ENCODE measurements at regions not wholly inside any gene's neighbourhood (a gene's known extent, or its start where the extent isn't known, plus 50 kb on each side); places are given as distances from the start of the nearest gene placed in this dataset.
A peak's percentile ranks its signal among the peaks of the same experiment; 100 is the strongest.
"Not testable (repeated sequence)": the region's sequence is repeated elsewhere in the genome, so short reads cannot be mapped to it uniquely, and the experiment has no call there.

DNA sequence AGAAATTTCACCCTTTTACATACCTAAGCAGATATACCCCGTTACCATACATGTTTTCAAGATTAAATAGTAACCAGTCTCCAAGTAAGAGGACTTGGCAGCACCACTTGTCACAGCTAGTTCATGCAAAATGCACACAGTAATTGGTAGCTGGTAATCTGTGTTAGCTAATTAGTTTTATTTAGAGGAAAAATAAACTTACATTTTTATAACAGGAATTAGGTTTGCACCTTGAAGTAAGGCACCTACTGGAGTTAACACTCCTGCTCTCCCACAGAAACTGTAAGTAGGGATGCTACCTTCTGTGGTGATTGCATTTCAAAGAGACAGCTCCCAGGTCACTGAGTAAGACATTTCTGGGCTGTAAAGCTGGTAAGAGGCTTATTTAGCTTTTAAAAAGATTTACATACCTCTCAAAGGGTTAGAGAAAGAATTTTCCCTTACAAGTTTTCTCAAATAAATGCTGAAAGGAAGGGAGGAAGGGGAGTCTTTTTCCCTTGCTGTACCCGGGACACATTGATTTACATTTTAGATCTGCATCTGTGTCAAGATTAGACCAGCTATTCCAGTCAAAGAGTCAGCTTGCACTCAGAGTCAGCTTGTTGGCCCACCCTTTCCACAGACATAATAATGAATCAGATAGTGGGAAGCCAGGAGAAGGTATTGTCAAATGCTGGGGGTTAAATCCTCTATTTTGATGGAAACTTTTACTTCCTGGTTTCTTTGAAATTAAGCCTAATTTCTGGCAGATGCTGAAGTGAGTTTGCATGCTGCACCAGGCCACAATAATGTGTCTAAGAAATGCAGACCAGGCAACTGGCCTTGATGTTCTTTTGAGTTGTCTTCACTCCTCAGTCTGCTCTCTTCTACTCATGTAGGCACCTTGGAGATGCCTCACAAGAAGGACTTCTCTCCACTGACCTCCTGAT lies 77.6 kb upstream of the CHD2 start:
- no peak for DNase-seq (ENCODE audit: low read depth in 2 of 2)

DNA sequence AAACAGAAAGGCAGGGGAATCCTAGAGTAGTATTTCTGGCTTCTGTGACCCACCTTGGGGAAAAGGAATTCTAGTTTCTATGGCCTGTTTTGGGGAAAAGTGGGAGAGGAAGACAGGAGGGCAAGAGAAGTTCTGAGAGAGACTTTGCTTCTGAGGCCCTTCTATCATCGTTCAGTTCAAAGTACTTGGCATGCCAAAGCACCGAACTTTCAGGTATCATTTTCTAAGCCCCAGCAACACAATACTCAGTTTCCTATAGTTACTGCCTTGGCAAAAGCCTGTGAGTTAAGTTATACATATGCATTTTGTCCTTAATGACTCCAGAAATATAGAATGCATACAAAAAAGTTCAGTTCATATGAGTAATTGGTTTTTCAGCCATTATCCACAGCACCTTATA lies 74.1 kb upstream of the CHD2 start:
- DNase-seq (ENCODE audit: low read depth in 2 of 2), result no peak

DNA sequence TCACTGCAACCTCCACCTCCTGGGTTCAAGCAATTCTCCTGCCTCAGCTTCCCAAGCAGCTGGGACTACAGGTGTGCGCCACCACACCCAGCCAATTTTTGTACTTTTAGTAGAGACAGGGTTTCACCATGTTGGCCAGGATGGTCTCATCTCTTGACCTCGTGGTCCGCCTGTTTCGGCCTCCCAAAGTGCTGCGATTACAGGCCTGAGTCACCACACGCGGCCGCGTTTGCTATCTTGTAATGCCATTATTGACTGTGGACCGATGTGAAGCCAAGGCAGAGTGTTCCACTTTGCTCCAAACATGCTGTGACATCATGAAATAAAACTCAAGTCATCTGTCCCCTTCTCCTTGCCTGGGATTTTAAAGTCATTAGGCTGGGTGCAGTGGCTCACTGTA lies 72.1 kb upstream of the CHD2 start:
- DNase-seq (ENCODE audit: low read depth in 2 of 2), result not testable (repeated sequence)

DNA sequence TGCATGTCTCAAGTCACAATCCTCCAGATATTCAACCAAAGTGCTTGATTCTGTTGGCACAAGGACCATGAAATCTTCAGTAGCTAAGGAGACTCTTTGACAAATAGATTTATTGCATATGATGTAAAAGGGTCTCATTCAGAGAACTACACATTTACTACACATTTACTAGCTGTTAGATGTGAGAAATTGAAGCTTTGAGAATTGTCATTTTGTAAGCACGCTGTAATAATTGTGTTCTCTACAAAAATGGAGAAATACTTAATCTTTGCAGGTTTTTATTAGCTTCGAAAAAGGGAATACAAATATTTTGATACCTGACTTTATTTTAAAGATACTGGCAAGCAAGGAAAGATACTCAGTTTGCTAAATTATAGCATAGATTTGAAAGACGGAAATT lies 70.2 kb upstream of the CHD2 start:
- no peak for DNase-seq (ENCODE audit: low read depth in 2 of 2)

DNA sequence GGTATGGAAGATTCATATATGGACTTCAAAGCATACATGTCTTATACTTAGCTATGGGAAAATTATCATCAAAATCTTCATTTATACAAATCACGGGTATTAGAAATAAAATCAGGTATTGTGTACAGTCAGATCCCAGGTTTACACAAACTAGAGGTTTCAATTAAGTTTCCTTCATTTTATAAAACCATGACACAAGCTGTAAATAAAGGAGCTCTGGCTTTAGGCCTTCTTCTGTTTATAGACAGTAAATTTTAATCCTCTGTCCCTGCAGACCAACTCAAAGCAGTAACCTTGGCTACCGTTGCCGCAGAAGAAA lies 68.8 kb upstream of the CHD2 start:
- DNase-seq (ENCODE audit: low read depth in 2 of 2), result no peak

DNA sequence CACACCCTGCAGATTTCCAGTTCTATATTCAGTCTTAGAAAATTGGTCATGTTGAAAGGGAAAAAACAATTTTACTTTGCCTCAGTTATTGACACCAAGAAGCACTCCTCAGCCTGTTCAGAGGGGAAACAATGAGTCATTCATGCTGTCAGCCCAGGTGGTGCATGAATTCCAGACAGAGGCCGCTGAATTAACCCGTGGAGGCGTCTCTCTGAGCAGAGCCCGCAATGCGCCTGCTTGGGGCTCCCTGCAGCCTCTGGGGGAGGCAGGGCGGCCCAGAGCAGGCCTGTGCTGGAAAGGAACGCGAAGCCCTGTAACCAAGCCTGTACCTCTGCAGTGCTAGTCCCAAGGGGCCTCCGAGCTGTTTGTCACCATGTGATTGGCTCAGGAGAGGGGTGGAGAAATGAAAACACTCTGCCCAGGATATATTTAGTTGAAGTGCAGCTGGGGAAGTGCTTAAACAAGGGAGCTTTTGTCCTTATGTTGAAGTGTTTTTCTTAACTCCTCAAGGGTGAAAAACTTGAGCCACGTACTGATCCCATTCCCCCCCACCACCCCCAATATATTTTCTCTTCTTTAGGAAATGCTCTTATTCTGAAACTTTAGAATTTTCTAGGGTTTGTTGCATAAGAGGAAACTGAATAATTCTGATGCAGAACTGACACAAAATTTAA lies 68.3 kb upstream of the CHD2 start:
- DNase-seq (ENCODE audit: low read depth in 2 of 2), result peak; percentile 80 to 81

DNA sequence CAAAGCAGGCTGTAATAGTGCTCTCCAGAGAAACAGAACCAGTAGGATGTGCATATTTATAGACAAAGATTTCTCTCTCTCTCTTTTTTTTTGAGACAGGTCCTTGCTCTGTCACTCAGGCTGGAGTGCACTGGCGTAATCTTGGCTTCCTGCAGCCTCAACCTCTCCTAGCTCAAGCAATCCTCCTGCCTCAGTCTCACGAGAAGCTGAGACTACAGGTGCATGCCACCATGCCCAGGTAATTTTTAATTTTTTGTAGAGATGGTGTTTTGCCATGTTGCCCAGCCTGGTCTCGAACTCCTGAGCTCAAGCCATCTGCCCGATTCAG lies 67.1 kb upstream of the CHD2 start:
- DNase-seq (ENCODE audit: low read depth in 2 of 2), result no peak

DNA sequence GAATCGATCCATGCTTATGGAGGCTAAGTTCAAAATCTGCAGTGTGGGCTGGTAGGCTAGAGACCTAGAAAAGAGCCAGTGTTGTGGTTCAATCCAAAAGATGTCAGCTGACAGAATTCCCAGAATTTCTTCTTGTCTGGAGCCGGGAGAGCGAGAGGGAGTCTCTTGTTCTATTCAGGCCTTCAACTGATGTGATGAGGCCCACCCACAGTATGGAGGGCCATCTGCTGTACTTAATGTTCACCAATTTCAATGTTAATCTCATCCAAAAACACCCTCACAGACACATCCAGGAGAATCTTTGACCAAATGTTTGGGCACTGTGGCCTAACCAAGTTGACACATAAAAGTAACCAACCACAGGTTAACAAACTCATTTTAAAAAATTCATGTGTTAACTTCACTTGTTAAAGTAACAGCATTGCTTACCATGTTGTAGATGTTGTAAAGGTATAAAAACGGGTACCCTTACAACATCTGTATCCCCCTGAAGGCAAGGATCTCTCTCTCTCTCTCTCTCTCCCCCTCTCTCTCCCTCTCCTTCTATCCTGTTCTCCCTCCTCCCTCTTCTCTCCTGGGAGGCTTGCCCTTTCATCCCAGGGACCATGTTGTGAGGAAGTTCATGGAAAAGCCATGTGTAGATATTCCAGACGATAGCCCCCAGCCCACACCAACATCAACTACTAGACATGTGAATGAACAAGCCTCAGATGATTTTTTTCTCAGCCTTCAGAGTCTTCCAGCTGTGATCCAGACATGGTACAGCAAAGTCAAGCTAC lies 66.4 kb upstream of the CHD2 start:
- DNase-seq (ENCODE audit: low read depth in 2 of 2), result no peak

DNA sequence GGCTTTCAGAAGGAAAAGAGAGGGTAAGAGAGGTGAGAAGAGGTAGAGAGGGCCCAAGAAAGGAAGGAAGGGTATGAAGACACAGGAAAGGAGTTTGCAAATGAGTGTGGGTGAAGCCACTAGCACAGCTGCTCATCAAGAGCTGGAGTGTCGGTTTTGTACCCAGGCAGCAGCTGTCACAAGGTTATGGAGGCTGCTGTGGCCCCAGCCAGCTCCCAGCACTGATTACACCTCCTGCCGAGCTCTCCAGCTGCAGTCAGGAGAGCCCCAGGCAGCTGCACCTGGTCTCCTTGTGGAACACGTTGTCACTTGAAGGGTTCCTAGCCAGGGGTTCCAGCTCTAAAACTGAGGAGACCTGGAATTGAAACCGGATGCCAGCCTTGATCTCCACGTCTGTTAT lies 60.4 kb upstream of the CHD2 start:
- DNase-seq (ENCODE audit: low read depth in 2 of 2), result no peak

DNA sequence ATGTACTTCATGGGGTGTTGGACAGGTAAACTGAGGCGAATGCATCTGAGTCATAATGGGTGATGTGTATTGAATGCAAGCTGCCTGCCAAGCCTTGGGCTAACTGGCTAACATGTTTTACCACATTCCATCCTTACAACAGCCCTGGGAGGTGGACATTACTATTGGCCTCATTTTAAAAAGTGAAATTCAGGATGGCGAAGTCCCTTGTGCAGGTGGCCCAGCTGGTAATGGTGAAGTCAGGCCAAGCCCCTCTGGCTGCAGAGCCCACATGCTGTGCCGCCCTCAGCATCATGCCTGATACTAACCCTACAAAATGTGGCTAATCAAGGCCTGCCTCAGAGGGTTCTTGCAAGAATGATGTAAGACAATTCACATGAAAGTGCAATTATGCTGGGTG lies 60.0 kb upstream of the CHD2 start:
- DNase-seq (ENCODE audit: low read depth in 2 of 2), result no peak

DNA sequence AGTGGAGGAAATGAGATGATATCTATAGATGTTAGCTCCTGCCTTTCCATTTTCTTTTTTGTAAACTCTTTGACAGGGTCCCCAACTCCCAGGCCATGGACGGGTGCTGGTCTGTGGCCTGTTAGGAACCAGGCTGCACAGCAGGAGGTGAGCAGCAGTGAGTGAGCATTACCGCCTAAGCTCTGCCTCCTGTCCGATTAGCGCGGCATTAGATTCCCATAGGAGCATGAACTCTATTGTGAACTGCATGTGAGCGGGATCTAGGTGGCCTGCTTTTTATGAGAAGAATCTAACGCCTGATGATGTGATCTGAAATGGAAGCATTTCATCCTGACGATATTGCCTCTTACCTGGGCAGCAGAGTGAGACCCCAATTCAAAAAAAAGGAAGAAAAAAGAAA lies 56.8 kb upstream of the CHD2 start:
- no peak for DNase-seq (ENCODE audit: low read depth in 2 of 2)

DNA sequence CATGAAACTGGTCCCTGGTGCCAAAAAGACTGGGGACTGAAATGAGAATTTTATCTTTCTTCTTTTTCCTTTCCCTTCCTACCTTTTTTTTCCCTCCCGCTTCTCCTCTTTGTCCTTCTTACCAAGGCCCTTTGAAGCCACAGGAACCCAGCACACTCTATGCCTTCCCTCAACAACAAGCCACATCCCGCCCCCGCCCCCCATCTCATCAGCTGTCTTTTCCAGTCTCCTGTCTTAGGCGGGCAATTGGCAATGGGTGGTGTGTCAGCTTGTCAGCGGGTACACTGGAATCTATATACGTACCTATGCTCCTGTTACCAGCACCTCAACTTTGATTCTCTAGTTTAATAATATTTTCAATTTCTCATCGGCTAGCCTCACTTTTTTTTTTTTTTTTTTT lies 56.3 kb upstream of the CHD2 start:
- DNase-seq (ENCODE audit: low read depth in 2 of 2), result no peak

DNA sequence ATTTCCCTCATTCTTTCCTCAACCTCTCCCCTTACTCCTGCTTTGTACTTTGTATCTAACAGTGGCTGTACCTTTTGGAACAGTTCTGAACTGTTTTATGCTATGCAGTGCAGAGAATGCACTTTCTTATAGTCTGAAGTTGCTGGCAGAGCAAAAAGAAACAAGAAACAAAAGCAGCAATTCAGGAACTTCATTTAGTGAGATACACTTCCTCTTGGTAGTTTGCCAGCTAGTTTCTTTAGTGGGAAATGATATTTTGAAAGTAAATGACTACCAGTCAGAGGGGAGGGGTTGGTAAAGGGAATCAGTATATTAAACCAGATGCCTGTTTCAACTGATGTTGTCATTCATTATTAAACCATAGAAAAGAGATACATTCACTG lies 55.0 kb upstream of the CHD2 start:
- DNase-seq (ENCODE audit: low read depth in 2 of 2), result no peak

DNA sequence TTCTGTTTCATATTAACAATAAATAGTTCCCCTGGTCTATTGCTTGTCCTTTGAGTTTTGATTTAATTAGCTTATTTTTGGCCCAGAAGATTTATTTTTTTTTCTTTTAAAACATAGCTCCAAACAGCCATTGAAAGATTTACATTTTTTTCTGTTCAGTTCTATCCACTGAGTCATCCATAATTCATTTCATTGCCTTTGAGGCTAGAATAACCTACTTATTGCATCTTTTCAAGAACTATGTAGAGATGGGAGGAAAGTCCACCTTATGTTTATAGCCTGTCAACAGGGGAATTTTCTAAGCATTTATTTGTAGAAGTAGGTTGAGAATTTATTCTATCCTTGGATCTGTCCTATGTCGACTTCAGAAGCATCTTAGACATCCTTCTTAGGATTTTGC lies 53.4 kb upstream of the CHD2 start:
- DNase-seq (ENCODE audit: low read depth in 2 of 2), result no peak

DNA sequence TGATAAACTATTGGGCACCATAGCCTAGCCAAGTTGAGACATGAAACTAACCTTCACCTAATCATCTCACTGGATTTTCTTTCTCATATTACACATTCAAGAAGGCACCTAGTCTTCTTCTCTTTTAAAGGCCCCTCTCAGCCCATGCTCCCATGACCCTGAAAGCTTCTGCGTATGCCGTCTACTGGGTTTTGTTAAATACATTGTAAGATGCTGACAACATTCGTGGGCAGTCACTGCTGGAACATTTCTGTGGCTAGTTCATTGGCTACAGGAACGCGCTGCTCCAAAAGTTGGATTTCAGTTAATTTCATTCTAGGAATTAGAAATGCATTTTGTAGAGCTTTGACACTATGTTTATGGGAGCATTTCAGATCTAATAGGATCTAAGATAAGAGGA lies 52.3 kb upstream of the CHD2 start:
- DNase-seq (ENCODE audit: low read depth in 2 of 2), result no peak

DNA sequence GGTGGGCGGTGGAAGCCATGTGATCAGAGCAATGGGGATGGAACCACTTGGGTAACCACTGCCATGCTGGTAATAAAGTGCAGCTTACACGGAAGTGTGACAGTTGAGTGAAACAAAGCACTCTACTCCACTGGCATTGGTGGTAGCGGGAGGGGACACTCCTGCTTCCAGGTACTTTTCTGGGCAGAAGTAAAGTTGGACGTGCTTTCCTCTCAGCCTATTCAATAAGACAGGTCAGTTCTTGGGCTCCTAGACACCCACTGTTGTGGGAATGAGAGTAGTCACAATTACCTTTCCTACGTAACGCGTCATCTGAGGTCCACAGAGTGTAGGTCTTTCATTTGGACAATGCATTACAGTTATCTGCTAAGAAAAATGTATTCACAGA lies 51.7 kb upstream of the CHD2 start:
- no peak for DNase-seq (ENCODE audit: low read depth in 2 of 2)

DNA sequence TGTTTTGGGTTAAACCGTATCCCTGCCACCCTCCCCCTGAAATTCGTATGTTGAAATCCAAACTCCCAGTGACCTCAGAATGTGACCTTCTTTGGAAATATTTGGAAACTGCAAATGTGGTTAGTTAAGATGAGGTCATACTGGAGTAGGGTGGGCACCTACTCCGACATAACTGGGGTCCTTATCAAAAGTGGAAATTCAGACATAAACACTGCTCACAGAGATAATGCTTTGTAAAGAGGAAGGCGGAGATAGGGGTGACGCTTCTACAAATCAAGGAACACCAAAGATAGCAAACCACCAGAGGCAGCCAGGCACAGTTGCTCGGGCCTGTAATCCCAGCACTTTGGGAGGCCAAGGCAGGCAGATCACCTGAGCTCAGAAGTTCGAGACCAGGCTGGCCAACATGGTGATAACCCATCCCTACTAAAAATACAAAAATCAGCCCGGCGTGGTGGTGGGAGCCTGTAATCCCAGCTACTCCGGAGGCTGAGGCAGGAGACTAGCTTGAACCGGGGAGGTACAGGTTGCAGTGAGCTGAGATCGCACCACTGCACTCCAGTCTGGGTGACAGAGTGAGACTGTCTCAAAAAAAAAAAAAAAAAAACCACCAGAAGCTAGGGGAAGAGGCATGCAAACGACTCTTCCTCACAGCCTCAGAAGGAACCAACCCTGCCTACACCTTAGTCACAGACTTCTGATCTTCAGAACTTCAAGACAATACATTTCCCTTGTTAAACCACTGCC lies 51.1 kb upstream of the CHD2 start:
- no peak for DNase-seq (ENCODE audit: low read depth in 2 of 2)

DNA sequence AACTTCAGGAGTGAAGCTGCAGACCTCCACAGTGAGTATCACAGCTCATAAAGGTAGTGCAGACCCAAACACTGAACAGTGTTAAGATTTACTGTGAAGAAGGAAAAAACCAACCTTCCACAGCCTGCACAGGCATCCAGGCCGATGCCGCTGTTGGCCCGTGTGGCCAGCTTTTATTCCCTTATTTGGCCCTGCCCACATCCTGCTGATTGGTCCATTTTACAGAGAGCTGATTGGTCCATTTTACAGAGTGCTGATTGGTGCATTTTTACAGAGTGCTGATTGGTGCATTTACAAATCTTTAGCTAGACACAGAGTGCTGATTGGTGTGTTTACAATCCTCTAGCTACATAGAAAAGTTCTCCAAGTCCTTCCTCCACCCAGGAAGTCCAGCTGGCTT lies 49.9 kb upstream of the CHD2 start:
- not testable (repeated sequence) for DNase-seq (ENCODE audit: low read depth in 2 of 2)

Data from stimulated activated CD8-positive, alpha-beta memory T cell treated with anti-CD3 and anti-CD28 coated beads, Interleukin-2, amount 100 ng/mL, for 48 hours (primary cell).